ENCODE measurements at regions not wholly inside any gene's neighbourhood (a gene's known extent, or its start where the extent isn't known, plus 50 kb on each side); places are given as distances from the start of the nearest gene placed in this dataset.

DNA sequence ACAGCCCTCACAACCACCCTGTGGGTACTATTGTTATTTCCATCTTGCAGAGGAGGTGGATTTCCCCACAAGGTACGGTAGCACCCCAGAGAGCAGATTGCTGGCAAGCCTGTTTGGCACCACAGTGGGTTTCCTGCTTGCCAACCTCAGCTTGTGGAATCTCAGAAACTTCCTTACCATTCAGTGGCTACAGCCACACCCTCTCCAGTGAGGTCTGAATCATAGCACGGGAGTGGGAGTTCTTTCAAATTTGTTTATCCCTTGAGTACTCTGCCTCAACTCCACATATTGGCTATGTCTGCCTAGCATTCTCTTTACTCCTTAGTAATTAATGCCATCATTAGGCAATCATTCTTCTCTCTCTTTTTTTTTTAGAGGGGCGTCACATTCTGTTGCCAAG is 162.1 kb downstream of the PTPRU start:
- Histone ChIP-seq H3K4me1 (ENCODE audit: control insufficient read depth, insufficient read depth, low read length) (no peaks in the 10 kb centered on the region), H4K20me1 (ENCODE audit: control insufficient read depth, insufficient read depth) (no peaks in the 10 kb centered on the region), H3K27ac (ENCODE audit: control insufficient read depth, insufficient read depth) (no peak overlapping the region), H2AFZ (ENCODE audit: control insufficient read depth, low read depth, low read length) (no peak overlapping the region), H3K4me3 (no peak overlapping the region), H3K9me3 (replicated peaks; ENCODE audit: control insufficient read depth, insufficient read depth, low read length) (no peaks in the 10 kb centered on the region), H3K36me3 (ENCODE audit: control insufficient read depth in 2 of 2, insufficient read depth in 2 of 2, low read length in 1 of 2) (no peaks in the 10 kb centered on the region), H3K9ac (ENCODE audit: control insufficient read depth, insufficient read depth, low read length) (no peak overlapping the region), H3K4me2 (ENCODE audit: control insufficient read depth, insufficient read depth) (no peak overlapping the region), H3K79me2 (ENCODE audit: control insufficient read depth, insufficient read depth, low read length) (no peaks in the 10 kb centered on the region), H3K27me3 (replicated peaks in 1 of 2; ENCODE audit: control insufficient read depth in 2 of 2, insufficient read depth in 2 of 2, low read length in 1 of 2) (no peaks in the 10 kb centered on the region)
- DNase-seq (ENCODE audit: low read depth, low spot score) (no peak), FAIRE-seq (no peak), ATAC-seq (no peak)
- no TSS peak for BruUV-seq (replicated peaks)
- RAD21 ChIA-PET (ENCODE audit: unreplicated experiment): no interaction called here
- POLR2A ChIA-PET: no interaction called here
- CTCF ChIA-PET: interaction anchor here (1.0 kb wide), 1 partner anchor 12 kb away, joined by 3 read pairs; no protein-coding TSS in a partner anchor
- intact Hi-C loops (cut with micrococcal nuclease; ENCODE audit: unreplicated experiment) (no loop called here), in situ Hi-C loops (cut with MboI) (no loop called here)
- SMC1A ChIA-PET (ENCODE audit: uncharacterized antibody, unreplicated experiment): no interaction called here
- 6% methylated on average over 3 of the region's 3 CpGs for WGBS (ENCODE audit: insufficient coverage, insufficient replicate concordance, low lambda C conversion rate, missing lambda C conversion rate)
- TF ChIP-seq ZNF274 (IDR thresholded peaks at IDR 0.05; ENCODE audit: insufficient read depth, insufficient read length) (no peak), GATAD2B (conservative IDR thresholded peaks at IDR 0.05; ENCODE audit: low read depth) (no peak), MEF2B (IDR thresholded peaks at IDR 0.05; ENCODE audit: partially characterized antibody, poor library complexity, severe bottlenecking) (no peak), CEBPZ (IDR thresholded peaks at IDR 0.05; ENCODE audit: low read depth, low read length) (no peak), EGR1 (IDR thresholded peaks at IDR 0.05; ENCODE audit: borderline replicate concordance in 1 of 2, low read depth in 2 of 2, low read length in 2 of 2) (no peak), PRDM15 (CRISPR knock-in tag; IDR thresholded peaks at IDR 0.05) (no peak), ZNF384 (IDR thresholded peaks at IDR 0.05; ENCODE audit: borderline replicate concordance, low read depth, low read length) (no peak), CREB1 (IDR thresholded peaks at IDR 0.05; ENCODE audit: low read depth) (no peak), TCF12 (IDR thresholded peaks at IDR 0.05; ENCODE audit: low read depth, low read length) (no peak), ZNF622 (IDR thresholded peaks at IDR 0.05) (no peak)
- TF ChIP-seq, protein P1, sequence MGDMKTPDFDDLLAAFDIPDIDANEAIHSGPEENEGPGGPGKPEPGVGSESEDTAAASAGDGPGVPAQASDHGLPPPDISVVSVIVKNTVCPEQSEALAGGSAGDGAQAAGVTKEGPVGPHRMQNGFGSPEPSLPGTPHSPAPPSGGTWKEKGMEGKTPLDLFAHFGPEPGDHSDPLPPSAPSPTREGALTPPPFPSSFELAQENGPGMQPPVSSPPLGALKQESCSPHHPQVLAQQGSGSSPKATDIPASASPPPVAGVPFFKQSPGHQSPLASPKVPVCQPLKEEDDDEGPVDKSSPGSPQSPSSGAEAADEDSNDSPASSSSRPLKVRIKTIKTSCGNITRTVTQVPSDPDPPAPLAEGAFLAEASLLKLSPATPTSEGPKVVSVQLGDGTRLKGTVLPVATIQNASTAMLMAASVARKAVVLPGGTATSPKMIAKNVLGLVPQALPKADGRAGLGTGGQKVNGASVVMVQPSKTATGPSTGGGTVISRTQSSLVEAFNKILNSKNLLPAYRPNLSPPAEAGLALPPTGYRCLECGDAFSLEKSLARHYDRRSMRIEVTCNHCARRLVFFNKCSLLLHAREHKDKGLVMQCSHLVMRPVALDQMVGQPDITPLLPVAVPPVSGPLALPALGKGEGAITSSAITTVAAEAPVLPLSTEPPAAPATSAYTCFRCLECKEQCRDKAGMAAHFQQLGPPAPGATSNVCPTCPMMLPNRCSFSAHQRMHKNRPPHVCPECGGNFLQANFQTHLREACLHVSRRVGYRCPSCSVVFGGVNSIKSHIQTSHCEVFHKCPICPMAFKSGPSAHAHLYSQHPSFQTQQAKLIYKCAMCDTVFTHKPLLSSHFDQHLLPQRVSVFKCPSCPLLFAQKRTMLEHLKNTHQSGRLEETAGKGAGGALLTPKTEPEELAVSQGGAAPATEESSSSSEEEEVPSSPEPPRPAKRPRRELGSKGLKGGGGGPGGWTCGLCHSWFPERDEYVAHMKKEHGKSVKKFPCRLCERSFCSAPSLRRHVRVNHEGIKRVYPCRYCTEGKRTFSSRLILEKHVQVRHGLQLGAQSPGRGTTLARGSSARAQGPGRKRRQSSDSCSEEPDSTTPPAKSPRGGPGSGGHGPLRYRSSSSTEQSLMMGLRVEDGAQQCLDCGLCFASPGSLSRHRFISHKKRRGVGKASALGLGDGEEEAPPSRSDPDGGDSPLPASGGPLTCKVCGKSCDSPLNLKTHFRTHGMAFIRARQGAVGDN (IDR thresholded peaks at IDR 0.05): no peak
- TF ChIP-seq, protein P2, sequence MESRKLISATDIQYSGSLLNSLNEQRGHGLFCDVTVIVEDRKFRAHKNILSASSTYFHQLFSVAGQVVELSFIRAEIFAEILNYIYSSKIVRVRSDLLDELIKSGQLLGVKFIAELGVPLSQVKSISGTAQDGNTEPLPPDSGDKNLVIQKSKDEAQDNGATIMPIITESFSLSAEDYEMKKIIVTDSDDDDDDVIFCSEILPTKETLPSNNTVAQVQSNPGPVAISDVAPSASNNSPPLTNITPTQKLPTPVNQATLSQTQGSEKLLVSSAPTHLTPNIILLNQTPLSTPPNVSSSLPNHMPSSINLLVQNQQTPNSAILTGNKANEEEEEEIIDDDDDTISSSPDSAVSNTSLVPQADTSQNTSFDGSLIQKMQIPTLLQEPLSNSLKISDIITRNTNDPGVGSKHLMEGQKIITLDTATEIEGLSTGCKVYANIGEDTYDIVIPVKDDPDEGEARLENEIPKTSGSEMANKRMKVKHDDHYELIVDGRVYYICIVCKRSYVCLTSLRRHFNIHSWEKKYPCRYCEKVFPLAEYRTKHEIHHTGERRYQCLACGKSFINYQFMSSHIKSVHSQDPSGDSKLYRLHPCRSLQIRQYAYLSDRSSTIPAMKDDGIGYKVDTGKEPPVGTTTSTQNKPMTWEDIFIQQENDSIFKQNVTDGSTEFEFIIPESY (IDR thresholded peaks at IDR 0.05): no peak
